GM18517 (cell line): ENCODE measurements at regions not wholly inside any gene's neighbourhood (a gene's known extent, or its start where the extent isn't known, plus 50 kb on each side); places are given as distances from the start of the nearest gene placed in this dataset.

Experiments used
- ATAC-seq: cut with Tn5 transposase; IDR thresholded peaks from one replicate; pipeline ENCODE4 v1.9.1; 2021; ENCODE audit warnings: mild to moderate bottlenecking, moderate library complexity; ENCODE audit not compliant: unreplicated experiment

DNA sequence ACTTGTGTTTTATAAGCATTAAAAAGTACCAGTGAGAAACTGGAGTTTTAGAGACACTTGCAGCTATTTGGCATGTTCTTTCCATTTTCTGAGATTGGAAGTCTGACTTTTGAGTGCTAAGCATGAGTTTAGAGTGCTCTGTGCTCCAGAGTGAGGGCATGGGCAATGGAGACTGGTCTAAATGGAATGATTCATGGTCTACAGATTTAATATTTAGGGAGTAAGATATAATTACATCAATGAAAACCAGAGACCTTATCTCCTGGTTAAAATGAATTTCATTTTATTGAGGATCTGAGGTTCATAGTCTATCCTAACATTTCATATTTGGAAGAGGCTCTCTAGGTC is 135.9 kb upstream of the RPS23 start:
- no peak for ATAC-seq

GRCh38 chr5:82413302-82414040 is 135.3 kb upstream of the RPS23 start:
- ATAC-seq = no peak

DNA sequence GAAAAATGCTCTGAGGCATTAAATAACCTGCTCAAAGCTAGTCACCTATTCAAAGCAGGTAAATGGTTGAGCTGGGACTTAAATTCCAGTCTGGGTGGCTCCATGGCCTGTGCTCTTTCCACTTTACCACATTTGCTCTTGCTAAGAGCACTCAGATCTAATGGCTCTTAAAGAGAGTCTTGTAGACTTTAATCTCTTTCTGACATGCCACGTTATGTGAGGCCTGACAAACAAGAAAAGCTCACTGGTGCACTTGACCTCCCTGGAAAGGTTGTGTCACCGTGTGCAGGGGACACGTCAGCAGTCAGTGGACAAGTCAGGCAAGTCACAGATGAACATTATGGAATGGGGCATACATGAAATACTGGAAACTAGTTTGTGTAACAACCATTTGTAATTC is 129.9 kb upstream of the RPS23 start:
- no peak for ATAC-seq

DNA sequence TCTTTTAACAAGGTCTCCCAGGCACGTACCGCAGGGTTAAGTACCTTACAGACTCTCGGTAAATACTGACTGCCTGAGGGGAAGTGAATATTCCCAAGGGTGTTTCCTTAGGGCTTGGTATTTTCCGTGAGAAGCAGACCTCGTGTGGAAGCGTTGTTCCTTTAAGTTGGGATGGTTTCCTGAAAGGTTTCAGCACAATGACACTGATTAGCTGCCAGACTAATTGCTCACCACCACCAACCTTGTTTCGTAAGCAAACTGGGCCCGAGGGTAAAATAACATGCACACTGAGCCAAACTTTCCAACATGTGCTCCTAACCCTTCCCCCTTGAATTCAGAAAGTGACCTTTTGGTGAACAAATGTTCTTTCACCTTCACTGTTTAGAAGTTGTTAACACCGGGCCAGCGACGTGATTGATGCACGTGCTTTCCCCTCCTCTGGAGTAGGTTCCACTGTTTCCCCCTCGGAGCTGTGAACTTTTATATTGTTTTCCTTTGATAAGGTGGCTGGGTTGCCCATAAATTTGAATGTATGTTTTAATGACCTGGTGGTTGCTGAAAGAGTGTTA is 128.1 kb upstream of the RPS23 start:
- no peak for ATAC-seq

GRCh38 chr5:82405618-82406204 is 127.6 kb upstream of the RPS23 start:
- no peak for ATAC-seq

DNA sequence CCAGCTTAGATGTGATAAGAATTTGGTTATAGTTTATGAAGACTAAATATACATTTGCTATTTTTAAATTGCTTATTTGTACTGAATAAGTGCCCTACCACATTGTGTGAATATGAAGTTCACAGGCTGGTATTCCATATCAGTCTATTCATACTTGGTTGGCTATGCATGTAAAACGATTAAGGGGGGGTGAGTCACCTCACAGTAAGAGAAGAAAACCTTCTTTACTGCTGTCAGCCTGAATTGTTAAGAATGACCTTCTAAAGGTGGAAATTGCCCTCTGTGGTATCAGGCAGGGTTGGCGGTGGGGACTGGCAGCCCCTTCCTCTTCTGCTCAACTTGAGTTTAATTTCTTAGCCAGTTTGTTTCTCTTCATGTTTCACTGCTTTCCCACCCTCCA is 127.0 kb upstream of the RPS23 start:
- no peak for ATAC-seq

DNA sequence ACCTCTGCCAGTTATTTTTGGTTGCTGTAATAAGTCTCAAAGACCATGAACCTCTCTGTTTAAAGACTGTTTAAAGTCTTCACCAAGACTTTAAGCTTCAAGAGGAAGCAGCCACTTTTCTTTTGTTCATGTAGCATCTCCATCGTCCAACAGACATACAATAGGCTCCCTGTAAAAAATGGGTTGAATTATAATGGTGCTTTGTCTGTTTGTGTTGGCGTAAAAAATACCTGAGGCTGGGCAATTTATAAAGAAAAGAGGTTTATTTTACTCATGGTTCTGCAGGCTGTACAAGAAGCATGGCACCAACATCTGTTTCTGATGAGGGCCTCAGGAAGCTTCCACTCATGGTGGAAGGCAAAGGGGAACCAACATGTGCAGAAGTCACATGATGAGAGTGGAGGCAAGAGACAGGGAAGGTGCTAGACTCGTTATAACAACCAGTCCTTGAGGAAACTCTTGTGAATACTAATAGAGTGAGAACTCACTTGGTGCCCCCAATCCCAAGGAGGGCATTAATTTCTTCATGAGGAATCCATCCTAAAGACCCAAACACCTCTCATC is 126.3 kb upstream of the RPS23 start:
- ATAC-seq = no peak

- no peak for ATAC-seq
Observed at GRCh38 chr5:82403724-82404123, 125.6 kb upstream of the RPS23 start.

DNA sequence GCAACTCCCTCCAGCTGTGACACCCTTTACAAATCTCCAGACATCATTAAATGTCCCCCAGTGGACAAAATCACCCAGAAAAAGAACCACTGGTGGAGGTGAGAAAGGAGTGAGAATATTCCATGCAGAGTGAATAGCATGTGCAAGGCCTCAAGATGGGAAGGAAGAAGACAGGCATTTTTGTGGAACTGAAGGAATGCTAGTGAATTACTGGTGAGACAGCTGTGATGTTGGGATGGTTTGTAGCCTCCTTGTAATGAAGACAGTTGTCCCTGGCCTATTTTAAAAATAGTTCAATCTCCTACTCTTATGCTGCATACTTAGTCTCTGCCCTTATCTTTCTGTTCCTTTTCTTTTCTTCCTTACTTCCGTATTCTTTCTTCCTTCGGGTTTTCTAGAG is 124.9 kb upstream of the RPS23 start:
- no peak for ATAC-seq

GRCh38 chr5:82399111-82399510 is 121.0 kb upstream of the RPS23 start:
- no peak for ATAC-seq

DNA sequence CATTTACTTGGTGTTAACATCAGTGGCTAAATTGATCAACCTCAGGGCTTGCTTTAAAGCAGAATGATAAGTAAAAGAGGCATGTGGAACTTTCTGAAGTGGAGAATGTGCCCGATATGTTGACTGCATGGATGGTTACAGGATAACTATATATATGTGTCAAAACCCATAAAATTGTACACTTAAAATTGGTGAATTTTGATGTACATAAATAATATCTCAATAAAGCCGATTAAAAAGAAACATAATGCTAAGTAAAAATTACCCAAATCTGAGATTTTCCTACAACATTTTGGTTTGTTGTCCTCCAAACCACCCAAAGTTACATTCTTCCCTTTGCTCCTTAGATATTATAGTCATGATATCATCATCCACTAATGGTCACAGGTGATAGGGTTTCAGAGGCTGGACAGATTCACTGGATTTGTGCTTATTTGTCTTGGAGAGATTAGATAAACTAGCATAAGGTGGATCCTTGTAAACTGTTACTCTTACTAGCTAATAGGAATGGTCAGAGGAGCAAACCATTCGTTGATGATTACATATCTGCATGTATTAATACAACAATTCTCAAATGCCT is 119.7 kb upstream of the RPS23 start:
- no peak for ATAC-seq

- ATAC-seq = no peak
Observed at GRCh38 chr5:82396871-82397514, 118.8 kb upstream of the RPS23 start.

DNA sequence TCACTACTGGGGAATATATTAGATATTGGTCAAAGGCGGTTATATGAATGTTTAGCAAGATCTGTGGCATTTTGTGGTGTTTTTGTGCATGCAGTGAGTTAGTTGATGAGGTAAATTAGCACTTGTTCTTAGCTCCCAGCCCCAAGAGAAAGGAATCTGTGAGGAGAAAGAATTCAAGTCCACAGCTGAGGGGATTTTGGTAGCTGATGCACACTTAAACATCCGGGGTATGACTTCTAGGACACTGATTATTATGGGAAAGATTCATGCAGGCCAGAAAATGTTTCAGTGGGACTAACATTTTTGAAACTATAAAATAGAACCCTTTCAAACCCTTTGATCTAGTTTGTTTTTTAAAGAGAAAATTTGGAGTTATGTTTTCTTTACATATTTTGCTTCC is 118.2 kb upstream of the RPS23 start:
- ATAC-seq = no peak

DNA sequence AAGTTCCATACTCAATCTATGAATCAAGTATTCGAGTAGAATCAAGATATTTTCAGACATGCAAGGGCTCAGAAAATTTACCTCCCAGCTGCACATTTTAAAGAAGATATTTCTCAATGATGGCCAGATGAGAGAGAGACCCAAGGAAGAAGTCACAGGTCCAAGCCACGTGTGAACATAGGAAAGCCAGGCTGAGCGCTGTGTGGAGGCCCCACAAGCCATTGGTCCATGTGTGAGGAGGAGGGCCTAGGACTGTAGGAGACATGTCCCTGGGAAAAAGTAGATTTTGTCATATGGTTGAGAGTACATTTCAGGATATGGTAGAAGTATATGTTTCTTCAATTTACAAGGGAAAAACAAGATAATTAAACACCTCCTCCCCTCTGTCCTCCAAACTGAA is 115.8 kb upstream of the RPS23 start:
- no peak for ATAC-seq

GRCh38 chr5:82390088-82390487 is 111.9 kb upstream of the RPS23 start:
- ATAC-seq = no peak

- ATAC-seq = no peak
Observed at GRCh38 chr5:82389347-82389746, 111.2 kb upstream of the RPS23 start.

DNA sequence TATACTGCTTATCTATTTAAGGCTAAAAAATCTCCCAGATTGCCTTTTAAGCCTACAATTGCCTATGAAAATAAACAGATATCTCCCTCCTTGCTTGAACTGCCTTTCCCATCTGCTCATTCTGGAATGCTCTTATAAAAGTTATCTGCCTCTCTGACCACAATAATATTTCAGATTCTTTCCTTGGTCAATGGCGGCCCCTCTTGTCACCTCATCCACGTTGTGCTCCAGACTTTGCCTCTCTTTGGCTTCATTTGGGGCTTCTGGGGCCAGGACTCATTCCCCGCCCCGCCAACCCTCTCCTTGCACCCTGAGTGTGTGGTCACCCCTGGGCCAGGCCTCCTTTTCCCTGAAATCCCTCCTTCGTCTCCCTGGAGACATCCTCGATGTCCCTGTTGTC is 110.0 kb upstream of the RPS23 start:
- no peak for ATAC-seq

GRCh38 chr5:82387819-82388166 is 109.6 kb upstream of the RPS23 start:
- no peak for ATAC-seq

DNA sequence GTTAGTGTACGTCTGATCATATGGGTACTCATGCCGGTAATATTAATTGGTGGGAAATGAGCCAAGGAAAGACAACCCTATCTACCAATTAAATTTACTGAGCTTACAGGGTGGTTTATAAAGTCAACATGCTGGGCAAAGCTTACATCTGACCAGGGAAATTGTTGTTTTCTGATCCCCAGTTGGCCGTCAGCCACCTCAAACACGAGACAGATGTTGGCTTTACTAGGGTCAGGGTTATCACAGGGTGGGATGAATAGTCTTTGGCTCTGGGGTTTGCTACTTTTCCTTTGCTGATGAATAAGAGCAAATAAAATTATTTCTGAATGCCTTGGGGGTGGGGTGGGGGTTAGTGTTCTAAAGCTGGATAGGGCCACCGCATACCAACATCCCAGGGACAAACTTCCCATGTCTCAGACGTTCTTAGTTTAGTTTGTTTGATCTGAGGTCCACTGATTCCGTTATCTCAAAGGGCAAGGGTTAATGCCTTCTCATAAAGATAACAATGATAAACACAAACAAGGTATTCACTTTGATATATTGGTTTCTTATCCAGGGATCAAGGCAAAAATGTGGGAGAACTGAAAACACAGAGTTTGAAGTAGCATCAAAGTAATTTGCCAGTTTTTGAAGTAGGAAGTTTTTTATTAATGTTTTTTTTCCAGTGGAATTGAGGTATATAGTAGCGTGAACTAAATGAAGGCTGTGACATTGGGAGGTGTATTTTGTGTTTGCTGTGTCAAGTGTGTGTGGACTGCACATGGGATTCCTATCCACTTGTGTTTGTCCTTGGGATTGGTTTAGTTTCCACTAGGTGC is 109.1 kb upstream of the RPS23 start:
- no peak for ATAC-seq

DNA sequence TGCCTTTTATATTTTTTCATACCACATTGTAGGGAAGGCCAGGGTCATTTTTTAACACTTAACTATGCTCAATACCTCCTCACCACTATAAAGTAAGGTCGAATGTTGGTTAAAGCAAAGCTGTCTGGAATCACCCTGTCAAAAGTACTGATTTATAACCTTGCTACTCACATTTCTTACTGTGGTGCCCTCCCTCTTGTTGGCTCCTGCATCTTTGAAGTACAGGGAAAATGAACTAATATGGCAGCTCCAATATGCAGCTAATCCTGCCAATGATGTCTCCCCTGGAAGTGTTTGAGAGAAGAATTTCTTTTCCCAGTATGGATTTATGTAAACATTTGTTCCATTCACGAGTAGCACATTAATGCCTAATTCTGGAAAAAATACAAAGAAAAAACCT is 108.4 kb upstream of the RPS23 start:
- ATAC-seq = no peak
